HG03521 (cell line): ENCODE measurements at regions not wholly inside any gene's neighbourhood (a gene's known extent, or its start where the extent isn't known, plus 50 kb on each side); places are given as distances from the start of the nearest gene placed in this dataset.
"Not testable (repeated sequence)": the region's sequence is repeated elsewhere in the genome, so short reads cannot be mapped to it uniquely, and the experiment has no call there.

ENCODE experiments used
- ATAC-seq: cut with Tn5 transposase; IDR thresholded peaks from one replicate; pipeline ENCODE4 v1.9.1; 2021; ENCODE audit warnings: mild to moderate bottlenecking, moderate library complexity; ENCODE audit not compliant: unreplicated experiment

- ATAC-seq: no peak
Measured at GRCh38 chr6:163739408-163739725, 324.8 kb downstream of the QKI start.

GRCh38 chr6:163738725-163739407 lies 324.3 kb downstream of the QKI start:
- no peak for ATAC-seq

GRCh38 chr6:163738304-163738703 lies 323.8 kb downstream of the QKI start:
- no peak for ATAC-seq

GRCh38 chr6:163735076-163735475 lies 320.6 kb downstream of the QKI start:
- no peak for ATAC-seq

- ATAC-seq: no peak
Measured at GRCh38 chr6:163733061-163733460, 318.5 kb downstream of the QKI start.

- no peak for ATAC-seq
Measured at GRCh38 chr6:163732479-163732878, 318.0 kb downstream of the QKI start.

GRCh38 chr6:163732014-163732351 lies 317.5 kb downstream of the QKI start:
- not testable (repeated sequence) for ATAC-seq

GRCh38 chr6:163731215-163732013 lies 316.9 kb downstream of the QKI start:
- no peak for ATAC-seq

GRCh38 chr6:163730246-163731210 lies 316.0 kb downstream of the QKI start:
- ATAC-seq: no peak

- ATAC-seq: no peak
Measured at GRCh38 chr6:163729127-163729872, 314.8 kb downstream of the QKI start.

GRCh38 chr6:163728442-163729126 lies 314.1 kb downstream of the QKI start:
- ATAC-seq: no peak

GRCh38 chr6:163726037-163726695 lies 311.6 kb downstream of the QKI start:
- no peak for ATAC-seq

- ATAC-seq: no peak
Measured at GRCh38 chr6:163725008-163725941, 310.8 kb downstream of the QKI start.

- ATAC-seq: no peak
Measured at GRCh38 chr6:163724196-163724595, 309.7 kb downstream of the QKI start.

- ATAC-seq: no peak
Measured at GRCh38 chr6:163723759-163724158, 309.2 kb downstream of the QKI start.

GRCh38 chr6:163721922-163722692 lies 307.6 kb downstream of the QKI start:
- no peak for ATAC-seq

GRCh38 chr6:163721435-163721834 lies 306.9 kb downstream of the QKI start:
- no peak for ATAC-seq
